Adrenal gland (tissue), 9 donors: ENCODE measurements at regions not wholly inside any gene's neighbourhood (a gene's known extent, or its start where the extent isn't known, plus 50 kb on each side); places are given as distances from the start of the nearest gene placed in this dataset.

ENCODE experiments used
- DNase-seq, 7 donors: peaks; one replicate each; pipeline ENCODE4 v3.0.0-alpha.2; 2019 to 2020
- H3K27ac ChIP-seq, 5 donors: fragments of 200-600 bp; sonication (generic) in 4 of 5; 1 replicate in 3 of 5; 2 replicates in 2 of 5; pipeline versions ENCODE4 v1.5.1 to v1.8.0; 2016 to 2020; ENCODE audit warnings: mild to moderate bottlenecking in 1 of 5
- H3K27me3 ChIP-seq: fragments of 200-600 bp; 2 replicates; pipeline ENCODE4 v1.8.0; 2021
- H3K36me3 ChIP-seq, 2 donors: fragments of 200-600 bp; replicated peaks in 1 of 2; 1 replicate in 1 of 2; 2 replicates in 1 of 2; pipeline versions ENCODE4 v1.5.1 to v1.8.0; 2018 to 2022
- H3K4me1 ChIP-seq, 2 donors: fragments of 200-600 bp; replicated peaks in 1 of 2; 1 replicate in 1 of 2; 2 replicates in 1 of 2; pipeline versions ENCODE4 v1.5.1 to v1.8.0; 2018 to 2021
- H3K4me3 ChIP-seq, 4 donors: fragments of 200-600 bp; sonication (generic) in 3 of 4; one replicate each; pipeline ENCODE4 v1.5.1; 2016 to 2018
- H3K9me3 ChIP-seq, 3 donors: fragments of 200-600 bp; sonication (generic) in 1 of 3; replicated peaks in 1 of 3; 1 replicate in 2 of 3; 2 replicates in 1 of 3; pipeline versions ENCODE4 v1.5.1 to v1.8.0; 2016 to 2021
- CTCF ChIP-seq, 6 experiments: fragments of 450-650 bp in 4 of 6; fragments of 200-600 bp in 2 of 6; sonication (generic) in 1 of 6; IDR thresholded peaks; 1 replicate in 5 of 6; 2 replicates in 1 of 6; pipeline versions ENCODE4 v1.5.1 to v1.8.0; 2016 to 2021; ENCODE audit warnings: antibody characterized with exemption in 6 of 6, mild to moderate bottlenecking in 2 of 6, moderate library complexity in 1 of 6
- POLR2A ChIP-seq, 2 donors: fragments of 450-650 bp; IDR thresholded peaks; one replicate each; pipeline ENCODE4 v1.6.1; 2017; ENCODE audit warnings: antibody characterized with exemption in 2 of 2, mild to moderate bottlenecking in 2 of 2, moderate library complexity in 1 of 2
- WGBS, 4 donors: extraction: QIAGEN DNeasy Blood & Tissue Kit in 2 of 4; methylation state at CpG; one replicate each; pipeline versions ENCODE4 v1.1.5 to v1.1.7; 2013 to 2017; 5-methylcytosine and 5-hydroxymethylcytosine counted together
- intact Hi-C, 2 donors: fragments of 100-400 bp; cut with DNase I; formaldehyde crosslinking; loops; one replicate each; pipeline versions ENCODE4 v1.14.1 to v1.15.0; 2022 to 2023
- donor health status: healthy with polysubstance abuse.
- donor health status: Bipolar disorder and iron deficiency.
- donor health status: DM: yes; HTN: yes; CAD: no.
- donor health status: DM: no; HTN: no; CAD: no.
- donor health status: DM: no; HTN: no; CAD: no.

DNA sequence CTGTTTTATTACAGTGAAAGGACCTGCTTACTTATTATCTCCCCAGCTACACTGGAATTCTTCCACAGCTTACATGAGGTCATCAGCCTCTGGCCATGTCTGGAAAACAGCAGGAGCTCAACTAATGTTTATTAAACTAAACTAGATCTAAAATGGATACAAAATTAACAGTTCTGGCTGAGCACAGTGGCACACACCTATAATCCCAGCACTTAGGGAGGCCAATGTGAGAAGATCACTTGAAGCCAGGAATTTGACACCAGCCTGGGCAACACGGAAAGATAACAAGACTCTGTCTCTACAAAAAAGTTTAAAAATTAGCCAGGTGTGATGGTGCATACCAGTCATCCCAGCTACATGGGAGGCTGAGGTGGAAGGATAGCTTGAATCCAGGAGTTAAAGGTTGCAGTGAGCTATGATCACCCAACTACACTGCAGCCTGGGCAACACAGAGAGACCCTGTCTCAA is 220.8 kb upstream of the MARCKS start:
- no peak overlapping the region for H3K27ac ChIP-seq
- no peaks in the 10 kb centered on the region for H3K27me3 ChIP-seq
- intact Hi-C loops = no loop called here
- 81 to 93% (median 87%) methylated on average over 1 of the region's 1 CpG for WGBS, 4 donors
- H3K4me1 ChIP-seq = peaks cover 16% of the 10 kb centered on the region in 2 donors
- TF ChIP-seq POLR2A (IDR thresholded peaks at IDR 0.05) (no peak), CTCF (IDR thresholded peaks at IDR 0.05) (no peak)
- H3K9me3 ChIP-seq = no peaks in the 10 kb centered on the region
- H3K36me3 ChIP-seq = no peaks in the 10 kb centered on the region
- no peak for DNase-seq
- no peak overlapping the region for H3K4me3 ChIP-seq

GRCh38 chr6:113640051-113640450 is 217.1 kb upstream of the MARCKS start:
- TF ChIP-seq POLR2A (IDR thresholded peaks at IDR 0.05) = no peak
- TF ChIP-seq CTCF (IDR thresholded peaks at IDR 0.05) = no peak
- Histone ChIP-seq H3K4me3 (no peak overlapping the region), H3K9me3 (no peaks in the 10 kb centered on the region), H3K27me3 (no peaks in the 10 kb centered on the region), H3K27ac (no peak overlapping the region), H3K36me3 (no peaks in the 10 kb centered on the region), H3K4me1 (no peaks in the 10 kb centered on the region)
- intact Hi-C loops = no loop called here
- DNase-seq = no peak

DNA sequence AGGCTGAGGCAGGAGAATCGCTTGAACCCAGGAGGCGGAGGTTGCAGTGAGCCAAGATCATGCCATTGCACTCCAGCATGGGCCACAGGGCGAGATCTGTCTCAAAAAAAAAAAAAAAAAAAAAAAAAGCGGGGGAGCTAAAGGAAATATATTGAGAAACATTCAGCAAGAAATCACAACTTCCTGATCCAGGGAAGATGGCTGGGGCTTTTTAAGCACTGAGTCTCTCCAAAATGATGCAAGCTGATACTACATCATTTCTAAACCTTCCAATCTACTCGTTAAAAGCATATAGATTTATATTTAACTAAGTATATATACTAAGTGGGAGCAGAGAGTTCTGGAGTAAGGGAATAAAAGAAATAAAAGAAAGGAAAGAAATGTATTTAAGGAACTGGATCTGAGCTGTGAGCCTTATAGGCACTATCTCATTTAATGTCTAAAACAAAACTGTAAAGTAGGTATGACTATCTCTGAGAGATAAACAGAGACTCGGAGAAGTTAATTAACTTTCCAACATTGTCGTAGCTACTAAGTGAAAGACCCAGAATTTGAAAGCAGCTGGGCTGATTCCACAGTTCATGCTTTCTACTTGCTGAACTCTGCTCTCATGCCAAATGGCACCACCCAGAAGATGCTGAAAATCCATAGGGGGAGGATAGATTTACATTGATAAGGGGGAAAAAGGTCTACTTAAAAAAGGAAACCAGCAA is 215.0 kb upstream of the MARCKS start:
- no peak overlapping the region for H3K27ac ChIP-seq
- TF ChIP-seq POLR2A (IDR thresholded peaks at IDR 0.05) = no peak
- TF ChIP-seq CTCF (IDR thresholded peaks at IDR 0.05) = no peak
- no peak overlapping the region for H3K4me3 ChIP-seq
- intact Hi-C loops = no loop called here
- WGBS, 4 donors = 85 to 88% (median 88%) methylated on average over 7 of the region's 7 CpGs
- H3K9me3 ChIP-seq = no peaks in the 10 kb centered on the region
- H3K27me3 ChIP-seq = no peaks in the 10 kb centered on the region
- DNase-seq = no peak
- no peaks in the 10 kb centered on the region for H3K36me3 ChIP-seq
- H3K4me1 ChIP-seq = no peaks in the 10 kb centered on the region

DNA sequence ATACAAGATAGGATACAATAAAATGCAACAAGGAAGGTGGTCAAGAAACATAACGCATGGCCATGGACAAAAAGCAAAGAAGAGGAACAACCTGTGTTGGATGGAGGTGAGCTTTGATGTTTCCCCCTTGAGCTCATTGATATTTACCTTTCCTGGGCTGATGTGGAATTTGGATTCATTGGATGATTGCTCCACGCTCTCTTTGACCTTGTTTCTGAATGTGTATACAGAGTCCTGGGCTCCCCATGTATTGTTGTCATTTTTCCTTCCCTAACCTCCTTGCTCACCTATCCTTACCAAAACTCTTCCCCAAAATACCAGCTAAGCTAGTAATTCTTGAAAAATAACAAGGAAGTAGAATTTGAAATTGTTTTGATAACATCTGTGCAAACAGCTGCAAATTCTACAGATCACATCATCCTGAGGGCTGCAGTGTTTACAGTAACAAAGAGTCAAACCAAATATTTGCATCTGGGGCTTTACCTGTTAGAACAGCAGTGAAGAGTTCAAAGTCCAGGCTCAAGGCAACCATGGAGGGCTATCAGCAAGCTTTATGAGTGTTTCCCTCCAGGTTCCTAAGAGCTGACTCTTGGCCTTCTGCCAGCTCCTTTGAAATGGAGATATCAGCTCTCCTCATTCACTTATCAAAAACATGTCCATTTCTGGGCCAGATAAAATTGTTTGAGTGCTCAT is 214.3 kb upstream of the MARCKS start:
- intact Hi-C loops = no loop called here
- H3K36me3 ChIP-seq = no peaks in the 10 kb centered on the region
- no peak overlapping the region for H3K4me3 ChIP-seq
- peak in 1 of 7 donors; percentile 25 for DNase-seq
- H3K9me3 ChIP-seq = no peaks in the 10 kb centered on the region
- no peak overlapping the region for H3K27ac ChIP-seq
- no peaks in the 10 kb centered on the region for H3K4me1 ChIP-seq
- H3K27me3 ChIP-seq = no peaks in the 10 kb centered on the region
- 84 to 94% (median 91%) methylated on average over 2 of the region's 2 CpGs for WGBS, 4 donors
- no peak for TF ChIP-seq POLR2A (IDR thresholded peaks at IDR 0.05)
- TF ChIP-seq CTCF (IDR thresholded peaks at IDR 0.05) = no peak
